ENCODE measurements at regions not wholly inside any gene's neighbourhood (a gene's known extent, or its start where the extent isn't known, plus 50 kb on each side); places are given as distances from the start of the nearest gene placed in this dataset.

GRCh38 chr1:64403331-64403730, 66.6 kb upstream of the CACHD1 start:
- Histone ChIP-seq H3K4ac (ENCODE audit: low read depth, low read length) (no peak overlapping the region), H2BK5ac (ENCODE audit: low read depth, low read length, poor library complexity, severe bottlenecking) (no peak overlapping the region), H3K56ac (ENCODE audit: extremely low read depth, insufficient read depth, low read length) (no peak overlapping the region), H3K9me1 (ENCODE audit: insufficient read depth, low read length) (no peaks in the 10 kb centered on the region), H2BK20ac (ENCODE audit: low read depth, low read length) (no peak overlapping the region), H3K9me3 (ENCODE audit: control insufficient read depth, insufficient read depth, low read length) (no peaks in the 10 kb centered on the region), H3K4me3 (ENCODE audit: insufficient read depth, low read depth, low read length) (no peak overlapping the region), H3K4me2 (ENCODE audit: low read depth, low read length) (no peak overlapping the region), H3K27me3 (ENCODE audit: control insufficient read depth, insufficient read depth, low read length) (no peaks in the 10 kb centered on the region; the same call in none of the 2 replicates), H3K14ac (replicated peaks; ENCODE audit: low read depth, low read length) (no peak overlapping the region), H2BK120ac (ENCODE audit: low read depth, low read length) (no peak overlapping the region), H3K9ac (ENCODE audit: low read depth, low read length) (no peak overlapping the region), H4K20me1 (ENCODE audit: insufficient read depth, low read length) (no peaks in the 10 kb centered on the region), H3K36me3 (ENCODE audit: control insufficient read depth, insufficient read depth, low read length) (no peaks in the 10 kb centered on the region), H3K18ac (ENCODE audit: low read depth, low read length) (no peak overlapping the region), H4K91ac (ENCODE audit: insufficient read depth, low read depth, low read length) (no peak overlapping the region), H2AFZ (replicated peaks; ENCODE audit: low read length, poor library complexity) (no peak overlapping the region), H2AK5ac (ENCODE audit: low read depth, low read length) (no peak overlapping the region), H2BK15ac (ENCODE audit: low read depth, low read length) (no peak overlapping the region), H3K4me1 (ENCODE audit: control insufficient read depth, insufficient read depth, low read length) (no peaks in the 10 kb centered on the region), H4K5ac (ENCODE audit: low read depth, low read length) (no peak overlapping the region), H3K27ac (ENCODE audit: insufficient read depth, low read length) (no peak overlapping the region), H3K79me1 (ENCODE audit: low read depth in 1 of 2, low read length in 2 of 2) (no peaks in the 10 kb centered on the region), H4K8ac (ENCODE audit: low read depth in 2 of 2, low read length in 2 of 2) (no peak overlapping the region), H2AK9ac (replicated peaks; ENCODE audit: low read depth, low read length, poor library complexity) (no peak overlapping the region), H3K23ac (ENCODE audit: low read depth, low read length) (no peak overlapping the region)
- WGBS, 2 experiments (ENCODE audit: extremely low coverage in 2 of 2, insufficient read length in 1 of 2): no CpG with 5 or more reads among the region's 3 CpGs
- CTCF ChIA-PET: no interaction called here
- dilution Hi-C loops (cut with HindIII; ENCODE audit: low sequenced_read_pairs, unreplicated experiment): no loop called here
- ATAC-seq (ENCODE audit: low read depth) (no peak), DNase-seq (no peak)
- TF ChIP-seq RAD21 (IDR thresholded peaks at IDR 0.05; ENCODE audit: low read length) (no peak), FOS (IDR thresholded peaks at IDR 0.05; ENCODE audit: low read depth, low read length) (no peak), NFE2L2 (IDR thresholded peaks at IDR 0.05; ENCODE audit: low read depth, low read length) (no peak), SMC3 (IDR thresholded peaks at IDR 0.05; ENCODE audit: low read depth, low read length) (no peak), RCOR1 (IDR thresholded peaks at IDR 0.05; ENCODE audit: insufficient replicate concordance, low read length) (no peak), CTCF (conservative IDR thresholded peaks at IDR 0.05; ENCODE audit: low read depth, low read length) (no peak), MXI1 (IDR thresholded peaks at IDR 0.05; ENCODE audit: borderline replicate concordance, low read depth, low read length) (no peak), MAFK (IDR thresholded peaks at IDR 0.05; ENCODE audit: low read depth, low read length) (no peak), POLR2A (IDR thresholded peaks at IDR 0.05; ENCODE audit: low read depth, low read length) (no peak), CHD1 (IDR thresholded peaks at IDR 0.05; ENCODE audit: low read depth, low read length) (no peak), CEBPB (IDR thresholded peaks at IDR 0.05; ENCODE audit: low read depth, low read length) (no peak), MAZ (IDR thresholded peaks at IDR 0.05; ENCODE audit: borderline replicate concordance, low read depth, low read length) (no peak), BHLHE40 (IDR thresholded peaks at IDR 0.05; ENCODE audit: low read depth, low read length) (no peak), RFX5 (IDR thresholded peaks at IDR 0.05; ENCODE audit: low read depth, low read length) (no peak), ELK1 (IDR thresholded peaks at IDR 0.05; ENCODE audit: borderline replicate concordance, low read depth, low read length) (no peak), USF2 (IDR thresholded peaks at IDR 0.05; ENCODE audit: low read depth, low read length) (no peak)
- in situ Hi-C loops (cut with MboI; ENCODE audit: low sequenced_read_pairs): no loop called here
- intact Hi-C loops (cut with micrococcal nuclease): no loop called here
- POLR2A ChIA-PET (ENCODE audit: unreplicated experiment): no interaction called here
- BruUV-seq (replicated peaks): no TSS peak
